ENCODE measurements at regions not wholly inside any gene's neighbourhood (a gene's known extent, or its start where the extent isn't known, plus 50 kb on each side); places are given as distances from the start of the nearest gene placed in this dataset.
"Not testable (repeated sequence)": the region's sequence is repeated elsewhere in the genome, so short reads cannot be mapped to it uniquely, and the experiment has no call there.

GRCh38 chr2:182652326-182652725 lies 63.7 kb upstream of the DNAJC10 start:
- TF ChIP-seq CTCF (IDR thresholded peaks at IDR 0.05; ENCODE audit: unreplicated experiment) = no peak
- Mint-ChIP-seq H3K4me3 (ENCODE audit: low read depth) (no peak overlapping the region), H3K36me3 (ENCODE audit: insufficient read depth) (no peaks in the 10 kb centered on the region), H3K4me1 (ENCODE audit: low read depth) (peaks cover 3% of the 10 kb centered on the region), H3K27ac (no peak overlapping the region), H3K27me3 (no peaks in the 10 kb centered on the region), H3K9me3 (ENCODE audit: low read depth) (no peaks in the 10 kb centered on the region)
- no peak for DNase-seq (ENCODE audit: low spot score, unreplicated experiment)

GRCh38 chr2:182655750-182656149 lies 60.3 kb upstream of the DNAJC10 start:
- Mint-ChIP-seq H3K4me3 (ENCODE audit: low read depth) (no peak overlapping the region), H3K27ac (no peak overlapping the region), H3K9me3 (ENCODE audit: low read depth) (no peaks in the 10 kb centered on the region), H3K36me3 (ENCODE audit: insufficient read depth) (no peaks in the 10 kb centered on the region), H3K27me3 (no peaks in the 10 kb centered on the region), H3K4me1 (ENCODE audit: low read depth) (peaks cover 5% of the 10 kb centered on the region)
- no peak for TF ChIP-seq CTCF (IDR thresholded peaks at IDR 0.05; ENCODE audit: unreplicated experiment)
- DNase-seq (ENCODE audit: low spot score, unreplicated experiment) = no peak

DNA sequence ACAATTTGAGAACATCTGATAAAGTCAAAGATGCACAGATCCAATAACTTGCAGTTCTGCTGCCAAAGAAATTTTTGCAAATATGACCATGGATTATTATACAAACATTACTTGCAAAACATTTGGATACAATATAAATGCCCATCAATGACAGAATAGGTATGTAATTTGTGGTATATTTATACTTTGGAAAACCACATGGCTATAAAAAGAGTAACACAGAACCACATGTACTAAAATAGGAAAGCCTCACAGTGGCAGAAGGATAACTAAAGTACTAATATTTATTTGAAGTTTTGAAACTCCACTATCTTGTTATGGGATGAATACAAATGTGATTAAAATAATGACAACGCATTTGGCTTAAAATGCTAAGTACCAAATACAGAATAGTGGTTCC lies 51.8 kb upstream of the DNAJC10 start:
- H3K27me3 Mint-ChIP-seq = no peaks in the 10 kb centered on the region
- no peak overlapping the region for H3K27ac Mint-ChIP-seq
- H3K4me3 Mint-ChIP-seq (ENCODE audit: low read depth) = no peak overlapping the region
- peaks cover 14% of the 10 kb centered on the region for H3K4me1 Mint-ChIP-seq (ENCODE audit: low read depth)
- DNase-seq (ENCODE audit: low spot score, unreplicated experiment) = no peak
- H3K36me3 Mint-ChIP-seq (ENCODE audit: insufficient read depth) = no peaks in the 10 kb centered on the region
- no peak for TF ChIP-seq CTCF (IDR thresholded peaks at IDR 0.05; ENCODE audit: unreplicated experiment)
- no peaks in the 10 kb centered on the region for H3K9me3 Mint-ChIP-seq (ENCODE audit: low read depth)

GRCh38 chr2:182665500-182665899 lies 50.6 kb upstream of the DNAJC10 start:
- DNase-seq (ENCODE audit: low spot score, unreplicated experiment); H3K4me3 Mint-ChIP-seq (ENCODE audit: low read depth); H3K27me3 Mint-ChIP-seq; H3K36me3 Mint-ChIP-seq (ENCODE audit: insufficient read depth); H3K9me3 Mint-ChIP-seq (ENCODE audit: low read depth); H3K27ac Mint-ChIP-seq: not testable (repeated sequence)
- peaks cover 16% of the 10 kb centered on the region for H3K4me1 Mint-ChIP-seq (ENCODE audit: low read depth)
